ENCODE measurements at regions not wholly inside any gene's neighbourhood (a gene's known extent, or its start where the extent isn't known, plus 50 kb on each side); places are given as distances from the start of the nearest gene placed in this dataset.

GRCh38 chr5:167900340-167900935, 391.0 kb upstream of the WWC1 start:
- Histone ChIP-seq H3K9ac (ENCODE audit: low read length) (no peak overlapping the region), H3K36me3 (ENCODE audit: control insufficient read depth, insufficient read depth, low read length) (no peaks in the 10 kb centered on the region), H3K27me3 (ENCODE audit: control insufficient read depth, insufficient read depth, low read length) (no peaks in the 10 kb centered on the region), H3K9me3 (ENCODE audit: control insufficient read depth, insufficient read depth, low read depth, low read length) (no peaks in the 10 kb centered on the region), H3K27ac (ENCODE audit: low read depth, low read length) (no peak overlapping the region), H3K4me1 (ENCODE audit: control insufficient read depth, insufficient read depth, low read length) (peaks cover 18% of the 10 kb centered on the region), H3K4me3 (ENCODE audit: low read depth, low read length) (no peak overlapping the region)

- H3K4me3 ChIP-seq (ENCODE audit: low read depth, low read length): no peak overlapping the region
- no peaks in the 10 kb centered on the region for H3K9me3 ChIP-seq (ENCODE audit: control insufficient read depth, insufficient read depth, low read depth, low read length)
- H3K27me3 ChIP-seq (ENCODE audit: control insufficient read depth, insufficient read depth, low read length): no peaks in the 10 kb centered on the region
- peaks cover 25% of the 10 kb centered on the region for H3K4me1 ChIP-seq (ENCODE audit: control insufficient read depth, insufficient read depth, low read length)
- no peak overlapping the region for H3K27ac ChIP-seq (ENCODE audit: low read depth, low read length)
- no peaks in the 10 kb centered on the region for H3K36me3 ChIP-seq (ENCODE audit: control insufficient read depth, insufficient read depth, low read length)
- no peak overlapping the region for H3K9ac ChIP-seq (ENCODE audit: low read length)
These were observed 389.1 kb upstream of the WWC1 start for GRCh38 chr5:167902298-167902697.

GRCh38 chr5:167903243-167903642, 388.2 kb upstream of the WWC1 start:
- Histone ChIP-seq H3K4me3 (ENCODE audit: low read depth, low read length) (no peak overlapping the region), H3K9me3 (ENCODE audit: control insufficient read depth, insufficient read depth, low read depth, low read length) (no peaks in the 10 kb centered on the region), H3K9ac (ENCODE audit: low read length) (no peak overlapping the region), H3K27me3 (ENCODE audit: control insufficient read depth, insufficient read depth, low read length) (no peaks in the 10 kb centered on the region), H3K27ac (ENCODE audit: low read depth, low read length) (no peak overlapping the region), H3K4me1 (ENCODE audit: control insufficient read depth, insufficient read depth, low read length) (peaks cover 20% of the 10 kb centered on the region), H3K36me3 (ENCODE audit: control insufficient read depth, insufficient read depth, low read length) (no peaks in the 10 kb centered on the region)

- H3K36me3 ChIP-seq (ENCODE audit: control insufficient read depth, insufficient read depth, low read length): no peaks in the 10 kb centered on the region
- H3K27me3 ChIP-seq (ENCODE audit: control insufficient read depth, insufficient read depth, low read length): no peaks in the 10 kb centered on the region
- H3K4me1 ChIP-seq (ENCODE audit: control insufficient read depth, insufficient read depth, low read length): peaks cover 16% of the 10 kb centered on the region
- no peak overlapping the region for H3K4me3 ChIP-seq (ENCODE audit: low read depth, low read length)
- no peaks in the 10 kb centered on the region for H3K9me3 ChIP-seq (ENCODE audit: control insufficient read depth, insufficient read depth, low read depth, low read length)
- no peak overlapping the region for H3K9ac ChIP-seq (ENCODE audit: low read length)
- no peak overlapping the region for H3K27ac ChIP-seq (ENCODE audit: low read depth, low read length)
These were observed 387.8 kb upstream of the WWC1 start for GRCh38 chr5:167903659-167904058.

- Histone ChIP-seq H3K9ac (ENCODE audit: low read length) (no peak overlapping the region), H3K9me3 (ENCODE audit: control insufficient read depth, insufficient read depth, low read depth, low read length) (no peaks in the 10 kb centered on the region), H3K27ac (ENCODE audit: low read depth, low read length) (no peak overlapping the region), H3K4me3 (ENCODE audit: low read depth, low read length) (no peak overlapping the region), H3K36me3 (ENCODE audit: control insufficient read depth, insufficient read depth, low read length) (no peaks in the 10 kb centered on the region), H3K27me3 (ENCODE audit: control insufficient read depth, insufficient read depth, low read length) (no peaks in the 10 kb centered on the region), H3K4me1 (ENCODE audit: control insufficient read depth, insufficient read depth, low read length) (peaks cover 7% of the 10 kb centered on the region; the same call in 1 of the 2 replicates)
These were observed 385.3 kb upstream of the WWC1 start for GRCh38 chr5:167905919-167906853.

GRCh38 chr5:167908606-167909005, 382.8 kb upstream of the WWC1 start:
- H3K9me3 ChIP-seq (ENCODE audit: control insufficient read depth, insufficient read depth, low read depth, low read length): no peaks in the 10 kb centered on the region
- H3K27me3 ChIP-seq (ENCODE audit: control insufficient read depth, insufficient read depth, low read length): no peaks in the 10 kb centered on the region
- H3K4me1 ChIP-seq (ENCODE audit: control insufficient read depth, insufficient read depth, low read length): peaks cover 7% of the 10 kb centered on the region; the same call in 1 of the 2 replicates
- H3K36me3 ChIP-seq (ENCODE audit: control insufficient read depth, insufficient read depth, low read length): no peaks in the 10 kb centered on the region
- no peak overlapping the region for H3K27ac ChIP-seq (ENCODE audit: low read depth, low read length)
- no peak overlapping the region for H3K9ac ChIP-seq (ENCODE audit: low read length)
- no peak overlapping the region for H3K4me3 ChIP-seq (ENCODE audit: low read depth, low read length)

- H3K4me1 ChIP-seq (ENCODE audit: control insufficient read depth, insufficient read depth, low read length): peaks cover 13% of the 10 kb centered on the region
- no peak overlapping the region for H3K27ac ChIP-seq (ENCODE audit: low read depth, low read length)
- H3K9me3 ChIP-seq (ENCODE audit: control insufficient read depth, insufficient read depth, low read depth, low read length): peaks cover 6% of the 10 kb centered on the region; the same call in 1 of the 2 replicates
- no peaks in the 10 kb centered on the region for H3K27me3 ChIP-seq (ENCODE audit: control insufficient read depth, insufficient read depth, low read length)
- no peak overlapping the region for H3K9ac ChIP-seq (ENCODE audit: low read length)
- no peak overlapping the region for H3K4me3 ChIP-seq (ENCODE audit: low read depth, low read length)
- no peaks in the 10 kb centered on the region for H3K36me3 ChIP-seq (ENCODE audit: control insufficient read depth, insufficient read depth, low read length)
These were observed 378.3 kb upstream of the WWC1 start for GRCh38 chr5:167912941-167913665.

- Histone ChIP-seq H3K27ac (ENCODE audit: low read depth, low read length) (no peak overlapping the region), H3K27me3 (ENCODE audit: control insufficient read depth, insufficient read depth, low read length) (no peaks in the 10 kb centered on the region), H3K9me3 (ENCODE audit: control insufficient read depth, insufficient read depth, low read depth, low read length) (peaks cover 6% of the 10 kb centered on the region; the same call in 1 of the 2 replicates), H3K36me3 (ENCODE audit: control insufficient read depth, insufficient read depth, low read length) (no peaks in the 10 kb centered on the region), H3K4me1 (ENCODE audit: control insufficient read depth, insufficient read depth, low read length) (peaks cover 16% of the 10 kb centered on the region), H3K4me3 (ENCODE audit: low read depth, low read length) (no peak overlapping the region), H3K9ac (ENCODE audit: low read length) (no peak overlapping the region)
These were observed 376.2 kb upstream of the WWC1 start for GRCh38 chr5:167915237-167915636.

- no peaks in the 10 kb centered on the region for H3K36me3 ChIP-seq (ENCODE audit: control insufficient read depth, insufficient read depth, low read length)
- peaks cover 6% of the 10 kb centered on the region; the same call in 1 of the 2 replicates for H3K9me3 ChIP-seq (ENCODE audit: control insufficient read depth, insufficient read depth, low read depth, low read length)
- no peak overlapping the region for H3K4me3 ChIP-seq (ENCODE audit: low read depth, low read length)
- no peak overlapping the region for H3K9ac ChIP-seq (ENCODE audit: low read length)
- no peak overlapping the region for H3K27ac ChIP-seq (ENCODE audit: low read depth, low read length)
- peaks cover 16% of the 10 kb centered on the region for H3K4me1 ChIP-seq (ENCODE audit: control insufficient read depth, insufficient read depth, low read length)
- H3K27me3 ChIP-seq (ENCODE audit: control insufficient read depth, insufficient read depth, low read length): no peaks in the 10 kb centered on the region
These were observed 375.2 kb upstream of the WWC1 start for GRCh38 chr5:167916261-167916691.

- Histone ChIP-seq H3K9me3 (ENCODE audit: control insufficient read depth, insufficient read depth, low read depth, low read length) (peaks cover 6% of the 10 kb centered on the region; the same call in 1 of the 2 replicates), H3K4me1 (ENCODE audit: control insufficient read depth, insufficient read depth, low read length) (peaks cover 16% of the 10 kb centered on the region), H3K9ac (ENCODE audit: low read length) (no peak overlapping the region), H3K27ac (ENCODE audit: low read depth, low read length) (no peak overlapping the region), H3K27me3 (ENCODE audit: control insufficient read depth, insufficient read depth, low read length) (no peaks in the 10 kb centered on the region), H3K4me3 (ENCODE audit: low read depth, low read length) (no peak overlapping the region), H3K36me3 (ENCODE audit: control insufficient read depth, insufficient read depth, low read length) (no peaks in the 10 kb centered on the region)
These were observed 374.7 kb upstream of the WWC1 start for GRCh38 chr5:167916706-167917105.
